Activated naive CD4-positive, alpha-beta T cell treated with anti-CD3 and anti-CD28 coated beads, Interleukin-2, amount 10 ng/mL, durations not matched to agents 7 days and 5 days (primary cell): ENCODE measurements at regions not wholly inside any gene's neighbourhood (a gene's known extent, or its start where the extent isn't known, plus 50 kb on each side); places are given as distances from the start of the nearest gene placed in this dataset.

Experiments
- CTCF ChIA-PET: fragments of 350-600 bp; sonication (Branson Sonifier 250); formaldehyde crosslinking; loops from one replicate; lab custom pipeline; 2021; ENCODE audit warnings: antibody characterized with exemption; lab: Charles Lee
- DNase-seq: peaks from one replicate; pipeline ENCODE4 v3.0.0-alpha.2; 2020
- H3K27ac Mint-ChIP-seq: one replicate; pipeline ENCODE4 v1.8.0; 2021; ENCODE audit warnings: mild to moderate bottlenecking, moderate library complexity, mixed read lengths
- H3K27me3 Mint-ChIP-seq: one replicate; pipeline ENCODE4 v1.8.0; 2021; ENCODE audit warnings: mild to moderate bottlenecking, mixed read lengths
- H3K36me3 Mint-ChIP-seq: one replicate; pipeline ENCODE4 v1.8.0; 2021; ENCODE audit warnings: mixed read lengths
- H3K4me1 Mint-ChIP-seq: one replicate; pipeline ENCODE4 v1.8.0; 2021; ENCODE audit warnings: mixed read lengths
- H3K4me3 Mint-ChIP-seq: one replicate; pipeline ENCODE4 v1.8.0; 2021; ENCODE audit warnings: mild to moderate bottlenecking, moderate library complexity, mixed read lengths
- H3K9me3 Mint-ChIP-seq: one replicate; pipeline ENCODE4 v1.8.0; 2021; ENCODE audit warnings: mixed read lengths

DNA sequence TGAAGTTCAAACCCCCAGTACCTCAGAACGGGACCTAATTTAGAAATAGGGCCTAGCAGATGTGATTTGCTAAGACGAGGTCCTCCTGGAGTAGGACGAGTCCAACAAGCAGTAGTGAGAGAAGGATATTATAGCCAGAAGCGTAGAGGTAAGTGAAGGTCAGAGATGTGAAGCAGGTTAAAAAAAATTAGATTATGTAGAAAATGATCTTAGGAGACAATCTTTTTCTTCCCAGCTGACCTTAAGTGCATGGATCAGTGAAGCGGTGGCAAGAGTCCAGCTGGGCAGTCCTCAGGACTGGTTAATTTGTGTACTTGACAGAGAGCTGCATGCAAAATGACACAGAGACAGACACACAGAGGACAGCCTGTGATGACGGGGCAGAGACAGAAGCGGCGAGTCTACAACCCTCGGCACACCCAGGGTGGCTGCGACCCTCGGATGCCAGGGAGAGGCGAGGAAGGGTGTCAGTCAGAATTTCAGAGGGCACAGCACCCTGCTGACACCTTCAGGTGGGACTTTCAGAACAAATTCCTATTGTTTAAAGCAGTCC, 131.4 kb upstream of the IRX4 start:
- Mint-ChIP-seq H3K36me3 (no peaks in the 10 kb centered on the region), H3K27me3 (peaks cover 8% of the 10 kb centered on the region), H3K9me3 (no peaks in the 10 kb centered on the region), H3K27ac (no peak overlapping the region), H3K4me3 (no peak overlapping the region), H3K4me1 (no peaks in the 10 kb centered on the region)
- no peak for DNase-seq
- CTCF ChIA-PET: no interaction called here

DNA sequence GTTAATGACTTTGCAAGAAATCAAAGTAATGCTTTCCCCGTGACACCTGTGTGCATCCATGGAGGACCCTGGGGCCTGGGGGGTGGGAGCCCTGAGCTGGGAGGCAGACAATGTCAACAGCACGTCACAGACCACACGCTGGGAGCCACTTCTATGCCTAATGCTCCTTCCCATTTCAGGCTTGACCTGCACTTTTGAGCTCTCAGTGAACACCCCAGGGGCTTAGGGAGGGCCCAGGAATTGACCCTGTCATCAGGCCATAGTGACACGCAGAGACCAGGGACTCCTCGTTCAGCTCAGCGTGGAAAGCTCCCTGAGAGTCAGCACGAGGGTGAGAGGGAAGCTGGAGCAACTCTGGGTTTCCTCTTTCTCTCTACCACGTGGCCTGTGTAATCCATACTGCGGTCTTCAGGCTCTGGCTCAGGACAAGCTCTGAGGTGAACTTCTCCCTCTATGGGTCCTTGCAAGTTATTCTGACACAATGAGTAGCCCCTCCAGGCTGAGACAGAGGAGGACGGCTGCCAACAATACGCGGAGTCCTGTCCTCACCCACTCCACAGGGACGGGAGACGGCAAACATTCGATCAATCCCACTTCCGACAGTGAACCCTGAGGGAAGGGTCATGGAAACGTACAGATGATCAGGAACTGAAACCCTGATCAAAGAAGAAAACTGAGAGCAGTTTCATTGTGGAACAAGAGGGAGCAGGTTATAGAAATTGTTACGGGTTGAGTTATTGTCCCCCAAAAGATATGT, 130.8 kb upstream of the IRX4 start:
- peaks cover 8% of the 10 kb centered on the region for H3K27me3 Mint-ChIP-seq
- CTCF ChIA-PET: no interaction called here
- no peaks in the 10 kb centered on the region for H3K4me1 Mint-ChIP-seq
- DNase-seq: no peak
- H3K4me3 Mint-ChIP-seq: no peak overlapping the region
- H3K27ac Mint-ChIP-seq: no peak overlapping the region
- H3K9me3 Mint-ChIP-seq: no peaks in the 10 kb centered on the region
- no peaks in the 10 kb centered on the region for H3K36me3 Mint-ChIP-seq

GRCh38 chr5:2012885-2013284, 130.2 kb upstream of the IRX4 start:
- DNase-seq: no peak
- Mint-ChIP-seq H3K27ac (no peak overlapping the region), H3K27me3 (peaks cover 5% of the 10 kb centered on the region), H3K36me3 (no peaks in the 10 kb centered on the region), H3K4me1 (no peaks in the 10 kb centered on the region), H3K4me3 (no peak overlapping the region), H3K9me3 (no peaks in the 10 kb centered on the region)
- CTCF ChIA-PET: no interaction called here

DNA sequence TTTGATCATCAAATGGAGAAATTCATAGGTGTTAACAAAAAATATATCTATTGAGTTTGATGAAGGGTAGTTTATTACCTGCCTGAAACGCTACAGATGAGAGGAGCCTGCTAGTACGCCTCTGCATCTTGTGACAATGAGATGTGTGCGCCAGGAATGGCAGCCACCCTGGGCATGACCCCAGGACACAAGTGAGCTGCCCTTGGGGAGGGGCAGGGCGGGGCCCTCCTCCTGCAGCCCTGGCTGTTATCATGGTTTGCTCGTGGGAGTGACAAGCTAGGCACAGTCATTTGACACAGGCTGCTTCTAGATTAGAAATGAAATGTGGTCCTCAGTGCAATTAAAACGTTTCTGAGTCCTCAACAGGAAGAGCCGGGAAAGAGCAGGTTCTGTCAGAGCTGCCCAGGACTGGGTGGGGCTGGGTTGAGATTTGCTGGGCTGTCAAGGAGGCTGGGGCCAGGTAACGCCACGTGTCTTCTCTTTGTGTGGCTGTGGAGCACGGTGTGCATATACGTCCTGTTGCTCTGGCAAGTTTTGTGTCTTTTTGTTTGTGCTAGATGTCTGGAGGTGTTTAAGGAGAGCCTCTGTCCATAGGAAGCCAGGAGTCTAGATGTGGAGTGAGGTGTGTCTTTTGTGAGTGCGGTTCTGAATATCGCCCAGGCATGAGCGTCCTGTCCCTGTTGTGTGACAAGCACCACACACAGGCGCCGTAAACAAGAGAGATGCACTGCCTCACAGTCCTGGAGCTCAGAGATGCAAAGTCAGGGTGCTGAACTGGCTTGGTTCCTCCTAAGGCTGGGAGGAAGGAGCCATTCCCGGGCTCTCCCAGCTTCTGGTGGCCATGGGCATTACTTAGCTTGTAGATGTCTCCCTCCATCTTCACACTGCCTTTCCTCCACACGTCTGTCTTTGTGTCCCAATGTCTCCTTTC, 129.0 kb upstream of the IRX4 start:
- Mint-ChIP-seq H3K9me3 (no peaks in the 10 kb centered on the region), H3K27me3 (peaks cover 5% of the 10 kb centered on the region), H3K4me1 (no peaks in the 10 kb centered on the region), H3K36me3 (no peaks in the 10 kb centered on the region), H3K4me3 (no peak overlapping the region), H3K27ac (no peak overlapping the region)
- DNase-seq: no peak
- CTCF ChIA-PET: no interaction called here

- no peak overlapping the region for H3K4me3 Mint-ChIP-seq
- H3K36me3 Mint-ChIP-seq: no peaks in the 10 kb centered on the region
- no peaks in the 10 kb centered on the region for H3K9me3 Mint-ChIP-seq
- CTCF ChIA-PET: no interaction called here
- no peak overlapping the region for H3K27ac Mint-ChIP-seq
- H3K4me1 Mint-ChIP-seq: no peaks in the 10 kb centered on the region
- no peak for DNase-seq
- peaks cover 5% of the 10 kb centered on the region for H3K27me3 Mint-ChIP-seq
Measured at GRCh38 chr5:2010940-2011339, 128.2 kb upstream of the IRX4 start.

- Mint-ChIP-seq H3K36me3 (no peaks in the 10 kb centered on the region), H3K9me3 (no peaks in the 10 kb centered on the region), H3K4me1 (no peaks in the 10 kb centered on the region), H3K4me3 (no peak overlapping the region), H3K27me3 (peaks cover 9% of the 10 kb centered on the region), H3K27ac (no peak overlapping the region)
- no peak for DNase-seq
- CTCF ChIA-PET: no interaction called here
Measured at GRCh38 chr5:2009986-2010914, 127.5 kb upstream of the IRX4 start.

- Mint-ChIP-seq H3K27ac (no peak overlapping the region), H3K9me3 (no peaks in the 10 kb centered on the region), H3K4me3 (no peak overlapping the region), H3K27me3 (peaks cover 13% of the 10 kb centered on the region), H3K4me1 (no peaks in the 10 kb centered on the region), H3K36me3 (no peaks in the 10 kb centered on the region)
- DNase-seq: no peak
- CTCF ChIA-PET: no interaction called here
Measured at GRCh38 chr5:2008851-2009629, 126.3 kb upstream of the IRX4 start.

DNA sequence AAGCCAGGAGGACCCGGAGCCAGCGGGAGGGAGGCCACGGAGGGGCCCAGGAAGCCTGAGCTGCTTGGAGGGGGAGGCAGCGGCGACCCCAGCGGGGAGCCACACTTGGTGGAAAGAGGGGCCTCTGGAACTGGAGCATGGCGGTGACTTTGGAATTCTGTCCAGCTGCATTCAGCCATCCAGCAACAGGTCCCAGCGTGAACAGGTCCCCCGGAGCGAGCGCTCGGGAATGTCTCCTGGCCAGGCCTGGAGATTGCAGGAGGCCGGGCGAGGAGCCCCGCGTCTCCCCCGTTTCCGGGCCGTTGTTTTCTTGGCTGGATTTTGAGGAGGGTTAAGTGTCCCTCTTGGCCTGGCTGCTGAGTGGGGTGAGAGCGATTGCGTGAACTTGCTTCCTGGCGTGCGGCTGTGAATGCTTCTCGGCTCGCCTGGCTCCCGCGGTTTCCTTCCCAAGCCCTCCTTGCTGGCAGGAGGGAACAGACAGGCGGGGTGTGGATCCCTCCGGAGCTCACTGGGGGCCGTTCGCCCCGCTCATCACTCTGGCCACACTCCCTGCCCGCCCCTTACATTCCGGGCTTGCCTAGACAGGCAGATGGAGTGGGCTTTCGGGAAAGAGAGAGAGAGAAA, 125.3 kb upstream of the IRX4 start:
- H3K4me1 Mint-ChIP-seq: no peaks in the 10 kb centered on the region
- no peaks in the 10 kb centered on the region for H3K9me3 Mint-ChIP-seq
- peaks cover 13% of the 10 kb centered on the region for H3K27me3 Mint-ChIP-seq
- H3K27ac Mint-ChIP-seq: no peak overlapping the region
- no peak for DNase-seq
- no peaks in the 10 kb centered on the region for H3K36me3 Mint-ChIP-seq
- CTCF ChIA-PET: no interaction called here
- no peak overlapping the region for H3K4me3 Mint-ChIP-seq

GRCh38 chr5:2007496-2007877, 124.8 kb upstream of the IRX4 start:
- Mint-ChIP-seq H3K4me3 (no peak overlapping the region), H3K9me3 (no peaks in the 10 kb centered on the region), H3K4me1 (no peaks in the 10 kb centered on the region), H3K27me3 (peaks cover 13% of the 10 kb centered on the region), H3K36me3 (no peaks in the 10 kb centered on the region), H3K27ac (no peak overlapping the region)
- CTCF ChIA-PET: no interaction called here
- DNase-seq: no peak

DNA sequence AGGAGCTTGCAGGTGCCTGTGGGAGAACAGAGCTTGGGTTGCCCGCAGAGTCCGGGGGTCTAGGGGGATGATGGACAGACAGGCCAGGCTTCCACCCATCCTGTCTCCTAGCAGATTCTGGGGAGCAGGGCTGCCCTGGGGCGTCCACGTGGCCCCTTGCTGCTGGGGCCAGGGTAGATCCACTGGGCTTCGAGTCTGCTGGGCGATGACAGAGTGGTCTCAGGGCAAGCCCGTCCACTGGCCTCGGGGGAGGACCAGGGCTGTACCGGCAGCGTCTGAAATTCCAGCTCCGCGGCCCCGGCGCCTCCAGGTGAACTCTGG, 124.2 kb upstream of the IRX4 start:
- CTCF ChIA-PET: no interaction called here
- Mint-ChIP-seq H3K9me3 (no peaks in the 10 kb centered on the region), H3K27ac (no peak overlapping the region)

GRCh38 chr5:2006193-2006970, 123.7 kb upstream of the IRX4 start:
- H3K27ac Mint-ChIP-seq: no peak overlapping the region
- no peak overlapping the region for H3K4me3 Mint-ChIP-seq
- no peak for DNase-seq
- peaks cover 10% of the 10 kb centered on the region for H3K27me3 Mint-ChIP-seq
- CTCF ChIA-PET: no interaction called here
- no peaks in the 10 kb centered on the region for H3K36me3 Mint-ChIP-seq
- H3K4me1 Mint-ChIP-seq: no peaks in the 10 kb centered on the region
- no peaks in the 10 kb centered on the region for H3K9me3 Mint-ChIP-seq

More for the DNA sequence above, 124.2 kb upstream of the IRX4 start:
- Mint-ChIP-seq H3K36me3 (no peaks in the 10 kb centered on the region), H3K4me1 (no peaks in the 10 kb centered on the region), H3K27me3 (peaks cover 12% of the 10 kb centered on the region), H3K4me3 (no peak overlapping the region)
- DNase-seq: no peak

GRCh38 chr5:2005101-2006041, 122.6 kb upstream of the IRX4 start:
- Mint-ChIP-seq H3K27ac (no peak overlapping the region), H3K36me3 (no peaks in the 10 kb centered on the region), H3K4me1 (no peaks in the 10 kb centered on the region), H3K4me3 (no peak overlapping the region), H3K9me3 (no peaks in the 10 kb centered on the region), H3K27me3 (peaks cover 19% of the 10 kb centered on the region)
- CTCF ChIA-PET: no interaction called here
- DNase-seq: no peak
